Ovary (tissue), 3 donors: ENCODE measurements at regions not wholly inside any gene's neighbourhood (a gene's known extent, or its start where the extent isn't known, plus 50 kb on each side); places are given as distances from the start of the nearest gene placed in this dataset.
"Not testable (repeated sequence)": the region's sequence is repeated elsewhere in the genome, so short reads cannot be mapped to it uniquely, and the experiment has no call there.

Experiments used
- CTCF ChIP-seq, 3 donors: fragments of 450-650 bp in 2 of 3; fragments of 200-600 bp in 1 of 3; IDR thresholded peaks; one replicate each; pipeline versions ENCODE4 v1.5.1 to v1.8.0; 2016 to 2022; ENCODE audit warnings: antibody characterized with exemption in 3 of 3, mild to moderate bottlenecking in 1 of 3
- EP300 ChIP-seq: sonication (generic); formaldehyde crosslinking; IDR thresholded peaks from one replicate; pipeline ENCODE4 v1.6.1; 2017; ENCODE audit warnings: antibody characterized with exemption
- POLR2A ChIP-seq: fragments of 450-650 bp; IDR thresholded peaks from one replicate; pipeline ENCODE4 v1.6.1; 2017; ENCODE audit warnings: antibody characterized with exemption, mild to moderate bottlenecking, moderate library complexity
- donor health status: DM: no; HTN: no; CAD: no.

GRCh38 chr21:6077358-6077757 lies 4444.0 kb upstream of the TPTE start:
- not testable (repeated sequence) for TF ChIP-seq POLR2A; CTCF (IDR thresholded peaks at IDR 0.05); EP300
